ENCODE measurements at regions not wholly inside any gene's neighbourhood (a gene's known extent, or its start where the extent isn't known, plus 50 kb on each side); places are given as distances from the start of the nearest gene placed in this dataset.

GRCh38 chr5:74094096-74094781 is 468.2 kb downstream of the ARHGEF28 start:
- H3K4me2 ChIP-seq (ENCODE audit: low read length): no peak overlapping the region
- no peaks in the 10 kb centered on the region for H3K27me3 ChIP-seq (ENCODE audit: insufficient read depth, low read depth, low read length)
- no peaks in the 10 kb centered on the region for H3K9me2 ChIP-seq (ENCODE audit: insufficient read depth, low read length)
- no peak overlapping the region for H3K9ac ChIP-seq (ENCODE audit: low read length)
- no peaks in the 10 kb centered on the region for H3F3A ChIP-seq (ENCODE audit: insufficient read depth, low read length, poor library complexity, severe bottlenecking)
- no peaks in the 10 kb centered on the region for H4K20me1 ChIP-seq (ENCODE audit: insufficient read depth)
- no peak overlapping the region for H3K27ac ChIP-seq (ENCODE audit: low read length)
- TF ChIP-seq SMC3 (conservative IDR thresholded peaks at IDR 0.05; ENCODE audit: poor library complexity) (no peak), RAD21 (conservative IDR thresholded peaks at IDR 0.05) (no peak), EZH2 (IDR thresholded peaks at IDR 0.05; ENCODE audit: borderline replicate concordance, insufficient read depth, low read length, poor library complexity, severe bottlenecking) (no peak), EP300 (conservative IDR thresholded peaks at IDR 0.05; ENCODE audit: poor library complexity, severe bottlenecking) (no peak), CTCF (IDR thresholded peaks at IDR 0.05; ENCODE audit: poor library complexity, severe bottlenecking) (no peak), TAF1 (IDR thresholded peaks at IDR 0.05; ENCODE audit: low read depth) (no peak), MXI1 (conservative IDR thresholded peaks at IDR 0.05; ENCODE audit: poor library complexity, severe bottlenecking) (no peak)
- no peaks in the 10 kb centered on the region for H3K79me2 ChIP-seq (replicated peaks; ENCODE audit: insufficient read depth, low read length)
- no peak overlapping the region for H2AFZ ChIP-seq (ENCODE audit: low read depth, low read length)
- H3K9me3 ChIP-seq (ENCODE audit: low read length): no peaks in the 10 kb centered on the region
- no peaks in the 10 kb centered on the region for H3K36me3 ChIP-seq (ENCODE audit: insufficient read depth, low read length)
- H3K4me3 ChIP-seq (ENCODE audit: low read length): no peak overlapping the region

GRCh38 chr5:74093561-74093960 is 467.6 kb downstream of the ARHGEF28 start:
- H2AFZ ChIP-seq (ENCODE audit: low read depth, low read length): no peak overlapping the region

More at GRCh38 chr5:74093561-74093960, 467.6 kb downstream of the ARHGEF28 start:
- Histone ChIP-seq H3F3A (ENCODE audit: insufficient read depth, low read length, poor library complexity, severe bottlenecking) (no peaks in the 10 kb centered on the region), H4K20me1 (ENCODE audit: insufficient read depth) (no peaks in the 10 kb centered on the region), H3K9me2 (ENCODE audit: insufficient read depth, low read length) (no peaks in the 10 kb centered on the region), H3K36me3 (ENCODE audit: insufficient read depth, low read length) (no peaks in the 10 kb centered on the region), H3K9me3 (ENCODE audit: low read length) (no peaks in the 10 kb centered on the region), H3K4me2 (ENCODE audit: low read length) (no peak overlapping the region), H3K79me2 (replicated peaks; ENCODE audit: insufficient read depth, low read length) (no peaks in the 10 kb centered on the region), H3K27me3 (ENCODE audit: insufficient read depth, low read depth, low read length) (no peaks in the 10 kb centered on the region), H3K4me3 (ENCODE audit: low read length) (no peak overlapping the region), H3K9ac (ENCODE audit: low read length) (no peak overlapping the region), H3K27ac (ENCODE audit: low read length) (no peak overlapping the region)
- TF ChIP-seq CTCF (IDR thresholded peaks at IDR 0.05; ENCODE audit: poor library complexity, severe bottlenecking) (no peak), MXI1 (conservative IDR thresholded peaks at IDR 0.05; ENCODE audit: poor library complexity, severe bottlenecking) (no peak), EZH2 (IDR thresholded peaks at IDR 0.05; ENCODE audit: borderline replicate concordance, insufficient read depth, low read length, poor library complexity, severe bottlenecking) (no peak), SMC3 (conservative IDR thresholded peaks at IDR 0.05; ENCODE audit: poor library complexity) (no peak), POLR2AphosphoS5 (IDR thresholded peaks at IDR 0.05) (no peak), TAF1 (IDR thresholded peaks at IDR 0.05; ENCODE audit: low read depth) (no peak)
- TF ChIP-seq, protein P1, sequence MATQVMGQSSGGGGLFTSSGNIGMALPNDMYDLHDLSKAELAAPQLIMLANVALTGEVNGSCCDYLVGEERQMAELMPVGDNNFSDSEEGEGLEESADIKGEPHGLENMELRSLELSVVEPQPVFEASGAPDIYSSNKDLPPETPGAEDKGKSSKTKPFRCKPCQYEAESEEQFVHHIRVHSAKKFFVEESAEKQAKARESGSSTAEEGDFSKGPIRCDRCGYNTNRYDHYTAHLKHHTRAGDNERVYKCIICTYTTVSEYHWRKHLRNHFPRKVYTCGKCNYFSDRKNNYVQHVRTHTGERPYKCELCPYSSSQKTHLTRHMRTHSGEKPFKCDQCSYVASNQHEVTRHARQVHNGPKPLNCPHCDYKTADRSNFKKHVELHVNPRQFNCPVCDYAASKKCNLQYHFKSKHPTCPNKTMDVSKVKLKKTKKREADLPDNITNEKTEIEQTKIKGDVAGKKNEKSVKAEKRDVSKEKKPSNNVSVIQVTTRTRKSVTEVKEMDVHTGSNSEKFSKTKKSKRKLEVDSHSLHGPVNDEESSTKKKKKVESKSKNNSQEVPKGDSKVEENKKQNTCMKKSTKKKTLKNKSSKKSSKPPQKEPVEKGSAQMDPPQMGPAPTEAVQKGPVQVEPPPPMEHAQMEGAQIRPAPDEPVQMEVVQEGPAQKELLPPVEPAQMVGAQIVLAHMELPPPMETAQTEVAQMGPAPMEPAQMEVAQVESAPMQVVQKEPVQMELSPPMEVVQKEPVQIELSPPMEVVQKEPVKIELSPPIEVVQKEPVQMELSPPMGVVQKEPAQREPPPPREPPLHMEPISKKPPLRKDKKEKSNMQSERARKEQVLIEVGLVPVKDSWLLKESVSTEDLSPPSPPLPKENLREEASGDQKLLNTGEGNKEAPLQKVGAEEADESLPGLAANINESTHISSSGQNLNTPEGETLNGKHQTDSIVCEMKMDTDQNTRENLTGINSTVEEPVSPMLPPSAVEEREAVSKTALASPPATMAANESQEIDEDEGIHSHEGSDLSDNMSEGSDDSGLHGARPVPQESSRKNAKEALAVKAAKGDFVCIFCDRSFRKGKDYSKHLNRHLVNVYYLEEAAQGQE (IDR thresholded peaks at IDR 0.05; ENCODE audit: borderline replicate concordance): no peak
